ENCODE measurements at regions not wholly inside any gene's neighbourhood (a gene's known extent, or its start where the extent isn't known, plus 50 kb on each side); places are given as distances from the start of the nearest gene placed in this dataset.
"Not testable (repeated sequence)": the region's sequence is repeated elsewhere in the genome, so short reads cannot be mapped to it uniquely, and the experiment has no call there.

GRCh38 chr13:76609643-76610042 lies 276.6 kb downstream of the KCTD12 start:
- no peak for FAIRE-seq

DNA sequence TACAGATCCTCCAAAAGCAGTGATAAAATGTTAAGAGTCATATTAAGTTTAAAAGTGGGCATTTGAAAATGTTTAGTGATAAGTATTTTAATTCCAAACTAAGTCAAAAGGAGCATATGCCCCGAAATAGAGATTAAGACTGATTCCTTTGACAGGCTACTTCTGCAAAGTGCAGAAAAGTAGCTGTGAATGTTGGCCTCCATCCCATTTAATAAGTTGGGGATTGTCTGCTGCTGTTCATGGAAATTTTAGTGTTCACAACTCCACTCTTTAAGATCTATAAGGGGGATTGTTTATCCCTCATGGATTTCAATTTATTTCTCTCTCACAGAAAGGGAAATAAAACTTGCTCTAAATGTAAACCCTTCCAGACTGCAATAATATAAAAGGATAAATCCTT lies 278.3 kb downstream of the KCTD12 start:
- no peak for FAIRE-seq

DNA sequence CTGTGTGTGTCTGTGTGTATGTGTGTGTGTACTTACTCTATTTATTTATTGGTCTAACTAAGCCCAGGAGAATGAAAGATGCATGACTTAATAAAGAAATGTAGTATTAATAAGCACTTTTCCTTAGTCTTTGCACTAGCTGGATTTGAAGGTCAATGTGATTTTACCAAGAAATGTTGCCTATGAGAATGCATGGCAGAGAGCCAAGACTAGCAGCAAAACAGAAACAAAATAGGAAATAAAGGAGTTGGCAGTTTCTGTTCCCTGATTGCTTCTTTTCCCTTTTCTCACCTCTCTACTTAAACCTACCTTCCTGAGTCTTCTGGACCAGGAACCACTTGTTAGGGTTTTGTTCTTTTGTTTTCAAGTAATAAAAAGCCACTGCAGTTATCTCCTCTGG lies 286.1 kb downstream of the KCTD12 start:
- no peak for FAIRE-seq

DNA sequence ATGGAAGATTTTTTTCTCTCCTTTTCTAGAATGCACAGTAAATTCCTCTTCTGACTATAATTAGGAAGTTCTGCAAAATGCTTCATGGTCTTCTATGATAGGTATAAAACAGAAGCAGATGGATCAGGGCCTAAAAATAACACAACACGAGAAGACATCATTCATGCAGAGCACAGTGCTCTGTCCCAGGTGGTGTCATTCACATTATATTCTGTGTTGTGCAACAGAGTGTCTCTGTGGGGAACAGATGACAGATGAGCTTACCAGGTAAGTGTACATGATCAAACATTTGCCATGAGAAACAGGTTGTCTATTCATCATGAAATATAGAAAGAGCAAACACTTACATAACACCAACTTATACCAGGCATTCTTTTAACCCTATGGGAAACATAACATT lies 288.3 kb downstream of the KCTD12 start:
- FAIRE-seq, result no peak

DNA sequence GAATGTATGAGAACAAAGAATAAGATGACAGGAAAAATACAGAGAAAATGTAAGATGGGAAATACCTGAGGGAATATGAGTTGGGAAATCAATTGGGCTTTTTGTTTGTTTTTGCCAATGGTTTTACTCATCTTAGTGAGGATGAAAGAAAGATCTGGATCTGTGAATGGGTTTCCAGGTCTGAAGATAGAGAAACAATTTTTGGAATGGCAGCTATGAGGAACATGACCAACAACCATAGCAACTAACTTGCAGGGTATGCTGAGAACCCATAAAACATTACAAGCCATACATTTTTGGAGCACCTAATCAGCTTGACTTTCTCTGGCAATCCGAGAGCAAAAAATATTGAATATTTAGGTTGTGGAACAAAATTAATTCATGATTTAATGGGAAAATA lies 290.0 kb downstream of the KCTD12 start:
- no peak for FAIRE-seq

GRCh38 chr13:76594435-76594834 lies 291.8 kb downstream of the KCTD12 start:
- FAIRE-seq, result no peak

DNA sequence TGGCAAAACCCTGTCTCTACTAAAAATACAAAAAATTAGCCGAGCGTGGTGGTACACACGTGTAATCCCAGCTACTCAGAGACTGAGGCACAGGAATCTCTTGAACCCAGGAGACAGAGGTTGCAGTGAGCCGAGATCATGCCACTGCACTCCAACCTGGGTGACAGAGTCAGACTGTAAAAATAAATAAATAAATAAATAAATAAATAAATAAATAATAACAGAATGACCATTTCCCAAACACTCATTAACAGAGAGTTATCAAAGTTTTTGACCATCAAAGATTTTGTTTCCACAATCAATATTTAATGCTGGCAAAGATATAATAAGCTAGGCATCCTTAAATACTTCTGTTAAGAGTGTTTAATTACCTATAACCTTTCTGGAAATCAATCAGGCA lies 299.4 kb downstream of the KCTD12 start:
- FAIRE-seq, result no peak

DNA sequence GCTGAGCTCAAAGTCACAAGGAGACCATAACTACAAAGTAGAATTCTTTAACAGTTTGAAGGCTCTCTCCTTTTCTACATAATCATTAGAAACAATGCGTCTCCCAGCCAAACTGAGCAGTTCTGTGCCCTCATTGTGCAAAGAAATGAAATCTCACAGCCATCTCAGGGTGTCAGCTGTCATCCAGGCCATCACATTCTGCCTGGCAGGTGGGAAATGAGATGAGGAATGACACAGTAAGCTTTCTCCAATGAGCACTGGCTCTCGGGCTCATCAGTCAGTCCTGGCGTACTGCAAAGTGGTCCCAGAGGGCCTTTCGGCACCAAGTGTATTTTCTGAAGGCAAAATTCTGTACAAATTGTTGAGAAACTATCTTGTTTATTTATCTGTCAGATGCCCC lies 306.5 kb downstream of the KCTD12 start:
- FAIRE-seq, result no peak

- not testable (repeated sequence) for FAIRE-seq
Measured at GRCh38 chr13:76575634-76576033, 310.6 kb downstream of the KCTD12 start.

GRCh38 chr13:76570510-76570971 lies 315.7 kb downstream of the KCTD12 start:
- no peak for FAIRE-seq

- no peak for FAIRE-seq
Measured at GRCh38 chr13:76556627-76557026, 329.6 kb downstream of the KCTD12 start.

DNA sequence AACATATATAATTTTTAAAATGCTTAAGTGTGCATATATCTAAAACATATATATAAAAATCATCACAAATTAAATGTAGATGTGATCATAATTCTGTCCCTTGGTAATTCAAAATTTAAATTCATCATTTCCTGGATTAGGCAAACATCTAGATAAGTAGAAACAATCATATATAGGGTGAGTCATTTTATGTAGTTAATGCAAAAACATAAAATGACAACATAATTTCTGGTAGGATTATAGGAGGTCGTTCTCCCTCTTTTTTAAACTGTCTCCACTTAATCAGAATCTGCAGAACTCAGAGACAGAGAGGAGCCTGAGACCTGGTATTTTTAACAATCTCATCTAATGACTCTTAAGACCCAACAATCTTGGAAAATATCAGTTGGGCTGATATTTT lies 333.4 kb downstream of the KCTD12 start:
- peak; percentile 10 for FAIRE-seq

- no peak for FAIRE-seq
Measured at GRCh38 chr13:76552041-76552772, 334.0 kb downstream of the KCTD12 start.

- no peak for FAIRE-seq
Measured at GRCh38 chr13:76542176-76542575, 344.0 kb downstream of the KCTD12 start.

GRCh38 chr13:76538004-76538403 lies 348.2 kb downstream of the KCTD12 start:
- FAIRE-seq, result no peak

DNA sequence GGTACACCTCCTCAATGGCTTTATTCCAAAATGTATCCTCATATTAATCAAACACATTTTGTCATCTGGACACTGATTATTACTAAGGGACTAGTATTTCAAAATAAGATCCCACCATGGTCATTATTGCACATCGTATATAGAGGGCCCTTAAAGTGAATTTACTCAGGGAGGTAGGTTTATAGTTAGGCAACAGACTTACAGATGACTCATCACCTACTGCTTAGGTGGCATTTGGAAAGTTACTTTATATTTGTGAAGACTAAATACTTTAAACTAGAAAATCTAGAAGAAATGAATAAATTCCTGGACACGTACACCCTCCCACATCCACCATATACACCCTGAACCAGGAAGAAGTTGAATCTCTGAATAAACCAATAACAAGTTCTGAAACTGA lies 353.0 kb downstream of the KCTD12 start:
- FAIRE-seq, result no peak

- FAIRE-seq, result no peak
Measured at GRCh38 chr13:76527041-76527440, 359.2 kb downstream of the KCTD12 start.

DNA sequence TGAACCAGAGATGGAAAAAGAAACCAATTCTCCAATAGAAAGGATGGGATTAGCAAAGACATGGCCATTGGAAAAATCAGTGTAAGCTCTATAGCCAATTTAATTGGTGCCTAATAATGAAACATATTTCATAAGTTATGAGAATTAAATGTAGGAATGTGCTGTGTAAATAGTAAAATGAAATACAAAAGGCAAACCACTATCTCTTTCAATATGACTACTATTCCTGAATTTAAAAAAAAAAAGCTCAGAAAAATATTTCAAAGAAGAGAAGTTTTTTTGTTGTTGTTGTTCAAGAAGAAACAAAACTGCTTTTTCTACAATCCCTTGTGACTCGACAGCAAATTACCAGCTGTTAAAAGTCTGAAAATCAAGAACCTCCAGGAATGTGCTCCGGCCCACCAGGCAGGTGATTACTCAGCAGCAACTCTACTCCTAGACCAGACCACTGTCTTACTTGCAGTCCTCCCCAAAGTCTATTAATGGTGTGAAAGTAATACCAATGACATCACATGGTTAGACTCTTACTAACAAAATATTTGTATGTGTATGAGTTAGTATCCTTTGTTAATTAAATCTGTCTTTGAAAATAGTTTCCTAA lies 362.4 kb downstream of the KCTD12 start:
- FAIRE-seq, result no peak

DNA sequence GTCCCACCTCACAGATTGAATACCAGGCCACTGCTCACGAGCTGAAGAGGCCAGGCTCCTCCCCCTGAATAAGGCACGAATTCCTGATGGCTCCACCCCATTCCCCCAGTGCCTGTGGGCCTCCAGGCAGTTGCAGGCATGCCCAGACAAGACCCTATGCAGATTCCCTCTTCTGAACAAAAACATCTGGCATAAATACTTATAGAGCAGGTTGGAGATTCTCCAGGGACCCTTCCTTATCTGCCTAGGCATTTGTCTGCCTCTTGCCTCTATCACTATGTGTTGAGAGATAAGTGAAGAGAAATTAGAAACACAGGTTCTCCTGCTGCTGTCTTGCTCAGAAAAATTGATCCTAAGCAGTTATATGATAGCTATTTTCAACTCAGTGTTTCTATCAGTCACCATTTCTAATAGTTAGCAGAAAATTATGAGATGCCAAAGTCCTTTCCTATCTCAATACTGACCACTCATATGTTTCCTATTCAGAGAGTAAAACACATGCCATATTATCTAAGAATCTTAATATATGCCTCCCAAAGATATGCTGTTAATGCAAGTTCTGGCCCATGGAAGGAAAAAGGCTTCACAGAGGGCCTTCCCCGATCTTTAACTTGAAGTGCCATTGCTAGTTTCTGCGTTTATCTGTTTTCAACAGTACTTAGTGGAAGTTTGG lies 364.0 kb downstream of the KCTD12 start:
- FAIRE-seq, result no peak

- FAIRE-seq, result no peak
Measured at GRCh38 chr13:76519685-76520084, 366.5 kb downstream of the KCTD12 start.

DNA sequence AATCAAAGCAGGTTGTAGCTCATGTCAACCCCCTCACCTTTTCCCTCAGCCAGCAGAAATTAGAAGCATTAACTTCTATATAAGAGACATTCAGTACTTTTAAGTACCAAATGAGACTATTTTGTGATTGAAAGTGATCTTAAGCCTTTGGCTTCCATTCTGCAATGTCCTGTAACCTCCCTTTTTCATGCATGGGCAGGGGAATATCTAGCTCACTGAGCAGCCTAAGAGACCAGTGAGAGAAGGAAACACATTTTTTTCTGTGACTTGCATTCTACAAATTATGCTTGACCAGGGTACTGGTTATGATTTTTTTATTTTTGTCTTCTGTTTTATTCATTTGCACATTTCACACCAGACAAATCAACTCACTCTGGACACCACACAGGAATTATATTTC lies 369.6 kb downstream of the KCTD12 start:
- FAIRE-seq, result no peak

GRCh38 chr13:76516013-76516412 lies 370.2 kb downstream of the KCTD12 start:
- no peak for FAIRE-seq

DNA sequence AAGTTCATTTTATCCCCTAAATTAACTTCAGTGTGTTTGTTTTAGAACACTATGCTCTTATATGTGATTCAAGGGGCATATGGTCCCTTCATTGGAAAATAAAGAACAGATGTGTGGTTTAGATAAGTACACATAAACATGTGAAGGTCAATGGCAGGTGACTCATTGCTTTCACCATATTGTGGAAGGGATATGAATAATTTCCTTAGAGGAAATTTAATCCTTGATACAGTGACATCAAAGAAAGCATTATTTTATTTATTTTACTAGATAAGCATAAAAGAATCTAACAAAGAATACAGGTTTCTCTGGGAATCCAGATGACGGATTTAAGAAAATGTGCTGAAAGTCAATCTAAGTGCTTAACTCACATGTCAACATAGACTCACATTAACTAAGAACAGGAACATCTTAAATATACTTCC lies 373.5 kb downstream of the KCTD12 start:
- FAIRE-seq, result no peak

DNA sequence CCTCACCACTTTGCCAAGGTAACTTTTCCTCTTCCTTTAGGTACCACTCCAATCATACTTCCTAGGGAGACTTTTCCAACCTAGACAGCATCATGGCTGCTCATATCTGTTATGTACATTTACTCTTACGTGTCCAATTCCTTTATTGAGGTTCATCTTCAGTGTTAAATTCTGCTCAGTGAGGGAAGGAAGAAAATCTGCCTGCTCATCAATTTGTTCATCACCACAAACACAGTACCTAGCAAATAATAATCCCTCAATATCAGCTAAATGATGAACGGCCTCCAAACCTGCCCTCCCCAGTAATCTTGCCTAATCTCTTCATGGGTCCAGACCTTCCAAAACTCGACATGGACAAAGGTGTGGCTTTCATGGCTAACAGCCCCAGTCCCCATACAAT lies 380.8 kb downstream of the KCTD12 start:
- no peak for FAIRE-seq

All from colon (tissue), 2 donors.